Liver (tissue), 3 donors: ENCODE measurements at regions not wholly inside any gene's neighbourhood (a gene's known extent, or its start where the extent isn't known, plus 50 kb on each side); places are given as distances from the start of the nearest gene placed in this dataset.

Experiments
- ATF3 ChIP-seq: IDR thresholded peaks from 2 replicates; pipeline ENCODE4 v1.6.1; 2016; ENCODE audit warnings: antibody characterized with exemption
- CTCF ChIP-seq: fragments of 150-350 bp; IDR thresholded peaks from 2 replicates; pipeline ENCODE4 v1.5.1; 2017; ENCODE audit warnings: improper control_type of control experiment, low read depth, low read length; ENCODE audit not compliant: missing input control
- EGR1 ChIP-seq, 2 donors: IDR thresholded peaks; 2 replicates each; pipeline ENCODE4 v1.6.1; 2016 to 2018; ENCODE audit warnings: antibody characterized with exemption in 2 of 2, low read depth in 2 of 2
- FOXA1 ChIP-seq: IDR thresholded peaks from 2 replicates; pipeline ENCODE4 v1.6.1; 2016; ENCODE audit warnings: antibody characterized with exemption
- GABPA ChIP-seq, 2 donors: IDR thresholded peaks in 1 of 2; conservative IDR thresholded peaks in 1 of 2; 2 replicates each; pipeline ENCODE4 v1.6.1; 2016; ENCODE audit warnings: antibody characterized with exemption in 2 of 2, mild to moderate bottlenecking in 1 of 2, moderate library complexity in 1 of 2
- HNF4G ChIP-seq: IDR thresholded peaks from 2 replicates; pipeline ENCODE4 v1.6.1; 2016; ENCODE audit warnings: antibody characterized with exemption
- JUND ChIP-seq, 2 donors: IDR thresholded peaks; 2 replicates each; pipeline ENCODE4 v1.6.1; 2016; ENCODE audit warnings: antibody characterized with exemption in 2 of 2
- MAX ChIP-seq: IDR thresholded peaks from 2 replicates; pipeline ENCODE4 v1.6.1; 2016; ENCODE audit warnings: antibody characterized with exemption
- NR2F2 ChIP-seq: IDR thresholded peaks from 2 replicates; pipeline ENCODE4 v1.6.1; 2016; ENCODE audit warnings: antibody characterized with exemption
- RAD21 ChIP-seq, 2 donors: IDR thresholded peaks; 2 replicates each; pipeline ENCODE4 v1.6.1; 2016; ENCODE audit warnings: antibody characterized with exemption in 2 of 2, mild to moderate bottlenecking in 2 of 2
- SP1 ChIP-seq: IDR thresholded peaks from 2 replicates; pipeline ENCODE4 v1.6.1; 2018; ENCODE audit warnings: antibody characterized with exemption, mild to moderate bottlenecking
- TAF1 ChIP-seq: conservative IDR thresholded peaks from 2 replicates; pipeline ENCODE4 v1.6.1; 2016; ENCODE audit warnings: antibody characterized with exemption, mild to moderate bottlenecking
- YY1 ChIP-seq: IDR thresholded peaks from 2 replicates; pipeline ENCODE4 v1.6.1; 2016; ENCODE audit warnings: antibody characterized with exemption, mild to moderate bottlenecking
- ZBTB33 ChIP-seq: IDR thresholded peaks from 2 replicates; pipeline ENCODE4 v1.6.1; 2016; ENCODE audit warnings: antibody characterized with exemption
- donor health status: healthy.
- donor health status: healthy.

GRCh38 chr22:23376256-23376655, 195.9 kb downstream of the BCR start:
- TF ChIP-seq CTCF (peak; percentile 17), GABPA (IDR thresholded peaks at IDR 0.05 in 1 of 2, conservative IDR thresholded peaks at IDR 0.05 in 1 of 2) (no peak), YY1 (no peak), FOXA1 (no peak), ZBTB33 (no peak), HNF4G (no peak), EGR1 (IDR thresholded peaks at IDR 0.05; ENCODE audit: low read depth in 2 of 2) (no peak), ATF3 (no peak), RAD21 (IDR thresholded peaks at IDR 0.05) (peak; percentile 30 to 46), JUND (IDR thresholded peaks at IDR 0.05) (no peak), TAF1 (no peak), NR2F2 (no peak), MAX (no peak), SP1 (no peak)
